Right lobe of liver (tissue), 4 donors: ENCODE measurements at regions not wholly inside any gene's neighbourhood (a gene's known extent, or its start where the extent isn't known, plus 50 kb on each side); places are given as distances from the start of the nearest gene placed in this dataset.

Experiments
- POLR2A ChIP-seq: fragments of 450-650 bp; IDR thresholded peaks from one replicate; pipeline ENCODE4 v1.6.1; 2017; ENCODE audit warnings: antibody characterized with exemption, mild to moderate bottlenecking
- TF ChIP-seq, protein P1 (sequence below), 4 donors: fragments of 200-600 bp in 3 of 4; fragments of 450-650 bp in 1 of 4; IDR thresholded peaks; one replicate each; pipeline versions ENCODE4 v1.5.1 to v1.8.0; 2016 to 2022; ENCODE audit warnings: antibody characterized with exemption in 4 of 4, mild to moderate bottlenecking in 2 of 4
- donor health status: DM: no; HTN: no; CAD: no.
- donor health status: DM: no; HTN: no; CAD: no.
- donor health status: DM: no; HTN: yes; CAD: no.

DNA sequence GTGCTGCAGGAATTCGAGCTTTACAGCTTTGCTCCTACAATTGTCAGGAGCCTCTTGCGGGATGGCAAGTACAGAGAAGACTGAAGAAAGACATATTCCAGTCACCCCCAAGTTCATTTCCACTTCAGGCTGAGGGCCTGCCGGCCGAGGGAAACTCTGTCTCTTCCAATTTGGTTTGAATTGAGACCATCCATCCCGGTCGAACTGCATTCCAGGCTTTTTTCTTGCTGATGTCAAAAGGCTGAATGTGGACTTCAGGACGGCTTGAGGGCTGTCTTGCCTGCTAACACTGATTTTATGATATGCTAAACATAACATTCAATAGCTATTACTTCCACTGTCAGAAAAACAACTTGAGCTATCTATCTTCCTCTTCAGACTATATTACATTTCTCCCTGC lies 79.8 kb upstream of the PLXNA2 start:
- TF ChIP-seq, protein P1, sequence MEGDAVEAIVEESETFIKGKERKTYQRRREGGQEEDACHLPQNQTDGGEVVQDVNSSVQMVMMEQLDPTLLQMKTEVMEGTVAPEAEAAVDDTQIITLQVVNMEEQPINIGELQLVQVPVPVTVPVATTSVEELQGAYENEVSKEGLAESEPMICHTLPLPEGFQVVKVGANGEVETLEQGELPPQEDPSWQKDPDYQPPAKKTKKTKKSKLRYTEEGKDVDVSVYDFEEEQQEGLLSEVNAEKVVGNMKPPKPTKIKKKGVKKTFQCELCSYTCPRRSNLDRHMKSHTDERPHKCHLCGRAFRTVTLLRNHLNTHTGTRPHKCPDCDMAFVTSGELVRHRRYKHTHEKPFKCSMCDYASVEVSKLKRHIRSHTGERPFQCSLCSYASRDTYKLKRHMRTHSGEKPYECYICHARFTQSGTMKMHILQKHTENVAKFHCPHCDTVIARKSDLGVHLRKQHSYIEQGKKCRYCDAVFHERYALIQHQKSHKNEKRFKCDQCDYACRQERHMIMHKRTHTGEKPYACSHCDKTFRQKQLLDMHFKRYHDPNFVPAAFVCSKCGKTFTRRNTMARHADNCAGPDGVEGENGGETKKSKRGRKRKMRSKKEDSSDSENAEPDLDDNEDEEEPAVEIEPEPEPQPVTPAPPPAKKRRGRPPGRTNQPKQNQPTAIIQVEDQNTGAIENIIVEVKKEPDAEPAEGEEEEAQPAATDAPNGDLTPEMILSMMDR (IDR thresholded peaks at IDR 0.05) = no peak
- TF ChIP-seq POLR2A = no peak
